Gastrocnemius medialis (tissue), 4 donors: ENCODE measurements at regions not wholly inside any gene's neighbourhood (a gene's known extent, or its start where the extent isn't known, plus 50 kb on each side); places are given as distances from the start of the nearest gene placed in this dataset.

Experiments used
- POLR2A ChIP-seq, 2 donors: fragments of 450-650 bp; IDR thresholded peaks; one replicate each; pipeline ENCODE4 v1.6.1; 2017; ENCODE audit warnings: antibody characterized with exemption in 2 of 2, mild to moderate bottlenecking in 2 of 2, moderate library complexity in 2 of 2
- TF ChIP-seq, protein P1 (sequence below), 5 experiments: fragments of 450-650 bp in 3 of 5; fragments of 200-600 bp in 2 of 5; sonication (generic) in 2 of 5; IDR thresholded peaks in 4 of 5; conservative IDR thresholded peaks in 1 of 5; 1 replicate in 4 of 5; 2 replicates in 1 of 5; pipeline ENCODE4 v1.5.1; 2016 to 2019; ENCODE audit warnings: antibody characterized with exemption in 5 of 5, mild to moderate bottlenecking in 3 of 5, moderate library complexity in 3 of 5

DNA sequence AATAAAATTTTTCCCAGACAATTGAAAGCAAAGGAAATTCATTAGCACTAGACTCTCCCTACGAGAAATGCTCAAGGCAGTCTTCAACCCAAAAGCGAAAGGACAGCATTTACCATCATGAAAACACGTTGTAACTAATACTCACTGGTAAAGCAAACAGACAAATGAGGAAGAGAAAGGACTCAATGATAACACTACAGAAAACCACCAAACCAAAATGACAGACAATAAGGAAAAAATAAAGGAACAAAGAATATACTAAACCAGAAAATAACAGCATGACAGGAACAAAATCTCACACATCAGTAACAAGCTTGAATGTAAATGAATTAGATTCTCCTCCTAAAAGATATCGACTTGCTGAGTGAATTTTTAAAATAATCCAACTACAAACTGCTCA, 190.7 kb downstream of the NOL4 start:
- TF ChIP-seq, protein P1, sequence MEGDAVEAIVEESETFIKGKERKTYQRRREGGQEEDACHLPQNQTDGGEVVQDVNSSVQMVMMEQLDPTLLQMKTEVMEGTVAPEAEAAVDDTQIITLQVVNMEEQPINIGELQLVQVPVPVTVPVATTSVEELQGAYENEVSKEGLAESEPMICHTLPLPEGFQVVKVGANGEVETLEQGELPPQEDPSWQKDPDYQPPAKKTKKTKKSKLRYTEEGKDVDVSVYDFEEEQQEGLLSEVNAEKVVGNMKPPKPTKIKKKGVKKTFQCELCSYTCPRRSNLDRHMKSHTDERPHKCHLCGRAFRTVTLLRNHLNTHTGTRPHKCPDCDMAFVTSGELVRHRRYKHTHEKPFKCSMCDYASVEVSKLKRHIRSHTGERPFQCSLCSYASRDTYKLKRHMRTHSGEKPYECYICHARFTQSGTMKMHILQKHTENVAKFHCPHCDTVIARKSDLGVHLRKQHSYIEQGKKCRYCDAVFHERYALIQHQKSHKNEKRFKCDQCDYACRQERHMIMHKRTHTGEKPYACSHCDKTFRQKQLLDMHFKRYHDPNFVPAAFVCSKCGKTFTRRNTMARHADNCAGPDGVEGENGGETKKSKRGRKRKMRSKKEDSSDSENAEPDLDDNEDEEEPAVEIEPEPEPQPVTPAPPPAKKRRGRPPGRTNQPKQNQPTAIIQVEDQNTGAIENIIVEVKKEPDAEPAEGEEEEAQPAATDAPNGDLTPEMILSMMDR (IDR thresholded peaks at IDR 0.05 in 4 of 5, conservative IDR thresholded peaks at IDR 0.05 in 1 of 5) = no peak
- TF ChIP-seq POLR2A (IDR thresholded peaks at IDR 0.05) = no peak
